22Rv1 (cell line): ENCODE measurements at regions not wholly inside any gene's neighbourhood (a gene's known extent, or its start where the extent isn't known, plus 50 kb on each side); places are given as distances from the start of the nearest gene placed in this dataset.

Source experiments
- H3K27ac ChIP-seq: fragments of 450-650 bp; 2 replicates; pipeline ENCODE4 v1.5.1; 2017
- CTCF ChIP-seq: fragments of 450-650 bp; IDR thresholded peaks from 2 replicates; pipeline ENCODE4 v1.5.1; 2017; ENCODE audit warnings: mild to moderate bottlenecking
- ZFX ChIP-seq: fragments of 450-650 bp; IDR thresholded peaks from 2 replicates; pipeline ENCODE4 v1.6.1; 2017; ENCODE audit warnings: antibody characterized with exemption, borderline replicate concordance

DNA sequence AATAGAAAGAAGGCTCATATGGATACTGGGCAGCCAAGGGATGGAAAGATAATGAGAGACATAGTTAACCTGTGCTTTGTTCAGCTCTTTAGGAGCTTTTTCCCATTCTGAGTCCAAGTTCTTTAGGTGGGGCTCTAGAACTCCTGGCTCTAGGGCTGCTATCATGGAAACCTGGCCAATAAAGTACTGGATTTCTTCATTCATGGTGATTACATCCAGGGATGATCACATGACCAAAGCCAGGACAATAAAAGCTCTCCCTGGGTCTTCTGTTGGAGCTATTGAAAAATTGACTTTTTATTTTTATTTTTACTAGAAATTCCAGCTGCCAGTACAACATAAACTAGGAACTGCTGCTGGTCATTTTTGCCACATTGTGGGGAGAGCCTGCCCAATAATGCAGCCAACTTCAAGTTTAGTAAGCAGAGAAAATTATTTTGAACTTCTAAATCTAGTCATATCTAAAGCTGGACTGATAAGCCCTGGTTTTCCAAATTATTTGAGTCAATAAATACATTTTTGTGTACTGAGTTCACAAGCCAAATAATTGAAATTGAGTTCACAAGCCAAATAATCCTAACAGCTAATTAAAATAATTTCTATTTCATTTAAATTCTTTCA, 224.9 kb upstream of the STARD13 start:
- no peak overlapping the region for H3K27ac ChIP-seq
- TF ChIP-seq ZFX, result no peak
- TF ChIP-seq CTCF, result no peak

DNA sequence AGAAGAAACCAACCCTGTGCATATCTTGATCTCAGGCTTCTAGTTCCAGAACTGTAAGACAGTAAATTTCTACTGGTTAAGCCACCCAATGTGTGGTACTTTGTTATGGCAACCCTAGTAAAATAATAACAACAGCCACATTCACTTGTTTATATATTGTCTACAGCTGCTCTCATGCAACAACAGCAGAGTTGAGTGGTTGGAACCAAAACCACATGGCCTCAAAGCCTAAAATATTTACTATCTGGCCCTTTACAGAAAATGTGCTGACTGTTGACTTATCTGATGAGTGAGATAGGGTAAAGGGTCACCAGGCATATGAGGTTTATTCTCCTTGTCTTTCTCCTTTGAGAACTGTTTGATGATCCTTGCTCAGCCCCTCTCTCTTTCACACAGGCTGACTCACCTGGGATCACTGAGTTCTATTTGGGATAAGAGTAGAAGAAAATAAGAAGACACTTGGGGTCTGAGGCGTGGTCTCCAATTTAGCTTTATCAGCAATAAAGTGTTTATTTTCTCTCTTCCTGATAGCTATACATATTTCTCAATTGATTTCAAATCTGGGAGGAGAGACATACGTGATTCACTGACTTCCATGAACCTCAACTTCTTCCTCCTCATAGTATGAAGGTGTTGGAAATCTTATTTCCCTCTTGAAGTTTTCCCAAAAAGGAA, 227.5 kb upstream of the STARD13 start:
- H3K27ac ChIP-seq, result no peak overlapping the region
- TF ChIP-seq ZFX, result no peak
- no peak for TF ChIP-seq CTCF

DNA sequence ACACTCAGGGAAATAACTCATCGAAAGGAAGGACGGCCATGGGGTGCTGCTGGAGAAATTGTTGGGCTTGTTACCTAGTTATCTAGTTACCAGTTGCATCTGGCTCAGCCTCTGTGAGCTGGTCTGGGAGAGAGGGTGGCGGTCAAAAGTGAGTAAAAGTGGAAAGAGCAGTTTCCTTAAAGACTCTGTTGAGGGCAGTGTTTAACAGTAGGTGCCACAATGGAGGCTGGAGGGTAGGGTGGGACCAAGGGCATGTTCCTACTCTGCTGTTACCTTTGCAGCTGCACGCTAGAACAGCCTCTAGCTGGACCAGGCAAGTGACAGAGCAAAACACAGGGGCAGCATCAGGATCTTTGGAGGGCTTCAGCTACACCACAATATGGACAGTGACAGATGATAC, 228.8 kb upstream of the STARD13 start:
- TF ChIP-seq CTCF (no peak), ZFX (no peak)
- no peak overlapping the region for H3K27ac ChIP-seq

GRCh38 chr13:33515146-33515545, 229.6 kb upstream of the STARD13 start:
- TF ChIP-seq ZFX (no peak), CTCF (no peak)
- H3K27ac ChIP-seq, result no peak overlapping the region

- no peak overlapping the region for H3K27ac ChIP-seq
- no peak for TF ChIP-seq ZFX
- TF ChIP-seq CTCF, result no peak
Measured at GRCh38 chr13:33518452-33518851, 232.9 kb upstream of the STARD13 start.

DNA sequence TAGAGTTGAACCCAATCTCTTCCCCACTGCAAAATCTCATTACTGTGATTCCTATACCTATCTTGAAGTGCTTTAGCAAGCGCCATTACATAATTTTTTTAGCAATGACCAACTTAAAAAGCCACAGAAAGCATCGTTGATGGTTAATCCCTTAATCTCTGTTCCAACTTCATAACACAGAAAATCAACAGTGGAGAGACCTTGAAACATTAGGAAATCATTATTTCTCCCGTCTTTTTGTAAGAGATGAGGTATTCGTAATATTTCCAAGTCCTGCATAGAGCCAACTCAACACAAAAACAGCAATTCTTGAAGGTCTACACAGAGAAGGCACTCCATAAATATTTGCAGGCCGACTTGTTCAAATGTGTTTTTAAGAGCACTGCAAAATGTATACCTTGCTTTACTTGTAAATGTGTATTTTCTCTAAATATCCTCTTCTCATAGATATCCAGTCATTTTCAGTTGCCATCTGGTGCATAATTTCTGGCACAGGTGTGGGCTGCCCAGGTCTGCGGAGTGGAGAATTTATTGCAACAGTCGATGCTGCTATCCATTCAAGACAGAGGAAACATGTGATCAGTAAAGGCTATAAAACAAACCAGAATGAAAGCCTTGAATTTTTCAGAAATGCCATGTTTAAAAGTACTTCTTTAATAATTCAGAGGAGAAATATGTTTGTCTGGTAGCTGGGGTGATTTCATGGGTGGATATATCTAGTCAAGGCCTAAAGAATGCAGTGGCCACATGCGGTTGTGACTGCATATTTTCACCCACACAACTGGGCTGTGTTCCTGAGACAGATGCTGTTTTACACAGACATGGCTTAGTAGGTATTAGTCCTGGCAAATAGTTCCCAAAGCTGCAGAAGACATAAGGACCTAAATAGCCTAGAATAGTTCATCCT, 234.3 kb upstream of the STARD13 start:
- no peak for TF ChIP-seq CTCF
- TF ChIP-seq ZFX, result no peak
- no peak overlapping the region for H3K27ac ChIP-seq
